ENCODE measurements at regions not wholly inside any gene's neighbourhood (a gene's known extent, or its start where the extent isn't known, plus 50 kb on each side); places are given as distances from the start of the nearest gene placed in this dataset.

DNA sequence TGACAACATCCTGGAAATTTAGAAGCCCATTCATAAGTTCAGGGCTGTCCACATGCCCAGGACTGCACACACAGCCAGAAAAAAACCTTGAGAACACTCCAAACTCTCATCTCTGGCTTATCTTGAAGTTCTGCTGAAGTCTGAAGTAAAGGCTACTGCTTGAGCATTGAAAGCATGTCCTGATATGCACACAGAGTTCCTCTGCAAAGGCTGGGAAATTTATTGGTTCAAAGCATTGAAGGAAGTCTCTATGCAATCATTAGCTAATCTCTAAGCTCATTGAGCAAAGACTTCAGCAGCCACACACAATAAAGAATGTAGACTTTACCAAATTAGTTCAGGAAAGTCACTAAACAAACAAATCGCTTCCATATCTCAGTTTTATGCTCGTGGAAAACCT, 162.0 kb upstream of the STT3B start (continued):
- TF ChIP-seq ZNF331 (CRISPR knock-in tag; IDR thresholded peaks at IDR 0.05) (no peak; the same call in 1 of the 2 replicates), TEAD2 (CRISPR knock-in tag; IDR thresholded peaks at IDR 0.05) (no peak), HNRNPL (IDR thresholded peaks at IDR 0.05; ENCODE audit: low read depth, low read length) (no peak), ZNF460 (CRISPR knock-in tag; IDR thresholded peaks at IDR 0.05; ENCODE audit: borderline replicate concordance) (no peak), ZNF224 (CRISPR knock-in tag; IDR thresholded peaks at IDR 0.05) (no peak), POLR2A (IDR thresholded peaks at IDR 0.05; ENCODE audit: insufficient read depth in 1 of 2, low read depth in 2 of 2, low read length in 2 of 2) (0 out of 4 replicates have a peak, but pooled peaks of 1 of the 2 experiments have one; percentile 23), HES4 (CRISPR knock-in tag; IDR thresholded peaks at IDR 0.05; ENCODE audit: borderline replicate concordance) (no peak), ZFP82 (CRISPR knock-in tag; IDR thresholded peaks at IDR 0.05; ENCODE audit: borderline replicate concordance) (no peak), RARG (CRISPR knock-in tag; IDR thresholded peaks at IDR 0.05; ENCODE audit: low read depth) (no peak), SATB2 (CRISPR knock-in tag; IDR thresholded peaks at IDR 0.05) (no peak), NFKB2 (CRISPR knock-in tag; IDR thresholded peaks at IDR 0.05; ENCODE audit: borderline replicate concordance) (no peak), ZSCAN9 (CRISPR knock-in tag; IDR thresholded peaks at IDR 0.05; ENCODE audit: borderline replicate concordance) (no peak), IRF2 (CRISPR knock-in tag; IDR thresholded peaks at IDR 0.05) (no peak), SMAD9 (CRISPR knock-in tag; IDR thresholded peaks at IDR 0.05) (0 out of 2 replicates have a peak, but pooled peaks have one; percentile 53), SETDB1 (CRISPR knock-in tag; IDR thresholded peaks at IDR 0.05; ENCODE audit: borderline replicate concordance) (no peak), ZNF383 (CRISPR knock-in tag; IDR thresholded peaks at IDR 0.05; ENCODE audit: borderline replicate concordance) (no peak), ZBTB3 (CRISPR knock-in tag; IDR thresholded peaks at IDR 0.05; ENCODE audit: borderline replicate concordance, low read depth) (no peak), ZNF354B (CRISPR knock-in tag; IDR thresholded peaks at IDR 0.05) (no peak), ZNF547 (CRISPR knock-in tag; IDR thresholded peaks at IDR 0.05) (no peak)
- TF ChIP-seq, protein P1, sequence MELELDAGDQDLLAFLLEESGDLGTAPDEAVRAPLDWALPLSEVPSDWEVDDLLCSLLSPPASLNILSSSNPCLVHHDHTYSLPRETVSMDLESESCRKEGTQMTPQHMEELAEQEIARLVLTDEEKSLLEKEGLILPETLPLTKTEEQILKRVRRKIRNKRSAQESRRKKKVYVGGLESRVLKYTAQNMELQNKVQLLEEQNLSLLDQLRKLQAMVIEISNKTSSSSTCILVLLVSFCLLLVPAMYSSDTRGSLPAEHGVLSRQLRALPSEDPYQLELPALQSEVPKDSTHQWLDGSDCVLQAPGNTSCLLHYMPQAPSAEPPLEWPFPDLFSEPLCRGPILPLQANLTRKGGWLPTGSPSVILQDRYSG (CRISPR knock-in tag; IDR thresholded peaks at IDR 0.05): no peak
- TF ChIP-seq, protein P2, sequence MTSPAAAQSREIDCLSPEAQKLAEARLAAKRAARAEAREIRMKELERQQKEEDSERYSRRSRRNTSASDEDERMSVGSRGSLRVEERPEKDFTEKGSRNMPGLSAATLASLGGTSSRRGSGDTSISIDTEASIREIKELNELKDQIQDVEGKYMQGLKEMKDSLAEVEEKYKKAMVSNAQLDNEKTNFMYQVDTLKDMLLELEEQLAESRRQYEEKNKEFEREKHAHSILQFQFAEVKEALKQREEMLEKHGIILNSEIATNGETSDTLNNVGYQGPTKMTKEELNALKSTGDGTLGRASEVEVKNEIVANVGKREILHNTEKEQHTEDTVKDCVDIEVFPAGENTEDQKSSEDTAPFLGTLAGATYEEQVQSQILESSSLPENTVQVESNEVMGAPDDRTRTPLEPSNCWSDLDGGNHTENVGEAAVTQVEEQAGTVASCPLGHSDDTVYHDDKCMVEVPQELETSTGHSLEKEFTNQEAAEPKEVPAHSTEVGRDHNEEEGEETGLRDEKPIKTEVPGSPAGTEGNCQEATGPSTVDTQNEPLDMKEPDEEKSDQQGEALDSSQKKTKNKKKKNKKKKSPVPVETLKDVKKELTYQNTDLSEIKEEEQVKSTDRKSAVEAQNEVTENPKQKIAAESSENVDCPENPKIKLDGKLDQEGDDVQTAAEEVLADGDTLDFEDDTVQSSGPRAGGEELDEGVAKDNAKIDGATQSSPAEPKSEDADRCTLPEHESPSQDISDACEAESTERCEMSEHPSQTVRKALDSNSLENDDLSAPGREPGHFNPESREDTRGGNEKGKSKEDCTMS (CRISPR knock-in tag; conservative IDR thresholded peaks at IDR 0.05): no peak
- TF ChIP-seq, protein P3, sequence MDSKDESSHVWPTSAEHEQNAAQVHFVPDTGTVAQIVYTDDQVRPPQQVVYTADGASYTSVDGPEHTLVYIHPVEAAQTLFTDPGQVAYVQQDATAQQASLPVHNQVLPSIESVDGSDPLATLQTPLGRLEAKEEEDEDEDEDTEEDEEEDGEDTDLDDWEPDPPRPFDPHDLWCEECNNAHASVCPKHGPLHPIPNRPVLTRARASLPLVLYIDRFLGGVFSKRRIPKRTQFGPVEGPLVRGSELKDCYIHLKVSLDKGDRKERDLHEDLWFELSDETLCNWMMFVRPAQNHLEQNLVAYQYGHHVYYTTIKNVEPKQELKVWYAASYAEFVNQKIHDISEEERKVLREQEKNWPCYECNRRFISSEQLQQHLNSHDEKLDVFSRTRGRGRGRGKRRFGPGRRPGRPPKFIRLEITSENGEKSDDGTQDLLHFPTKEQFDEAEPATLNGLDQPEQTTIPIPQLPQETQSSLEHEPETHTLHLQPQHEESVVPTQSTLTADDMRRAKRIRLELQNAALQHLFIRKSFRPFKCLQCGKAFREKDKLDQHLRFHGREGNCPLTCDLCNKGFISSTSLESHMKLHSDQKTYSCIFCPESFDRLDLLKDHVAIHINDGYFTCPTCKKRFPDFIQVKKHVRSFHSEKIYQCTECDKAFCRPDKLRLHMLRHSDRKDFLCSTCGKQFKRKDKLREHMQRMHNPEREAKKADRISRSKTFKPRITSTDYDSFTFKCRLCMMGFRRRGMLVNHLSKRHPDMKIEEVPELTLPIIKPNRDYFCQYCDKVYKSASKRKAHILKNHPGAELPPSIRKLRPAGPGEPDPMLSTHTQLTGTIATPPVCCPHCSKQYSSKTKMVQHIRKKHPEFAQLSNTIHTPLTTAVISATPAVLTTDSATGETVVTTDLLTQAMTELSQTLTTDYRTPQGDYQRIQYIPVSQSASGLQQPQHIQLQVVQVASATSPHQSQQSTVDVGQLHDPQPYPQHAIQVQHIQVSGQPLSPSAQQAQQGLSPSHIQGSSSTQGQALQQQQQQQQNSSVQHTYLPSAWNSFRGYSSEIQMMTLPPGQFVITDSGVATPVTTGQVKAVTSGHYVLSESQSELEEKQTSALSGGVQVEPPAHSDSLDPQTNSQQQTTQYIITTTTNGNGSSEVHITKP (CRISPR knock-in tag; IDR thresholded peaks at IDR 0.05; ENCODE audit: low read depth): no peak
- TF ChIP-seq, protein P4, sequence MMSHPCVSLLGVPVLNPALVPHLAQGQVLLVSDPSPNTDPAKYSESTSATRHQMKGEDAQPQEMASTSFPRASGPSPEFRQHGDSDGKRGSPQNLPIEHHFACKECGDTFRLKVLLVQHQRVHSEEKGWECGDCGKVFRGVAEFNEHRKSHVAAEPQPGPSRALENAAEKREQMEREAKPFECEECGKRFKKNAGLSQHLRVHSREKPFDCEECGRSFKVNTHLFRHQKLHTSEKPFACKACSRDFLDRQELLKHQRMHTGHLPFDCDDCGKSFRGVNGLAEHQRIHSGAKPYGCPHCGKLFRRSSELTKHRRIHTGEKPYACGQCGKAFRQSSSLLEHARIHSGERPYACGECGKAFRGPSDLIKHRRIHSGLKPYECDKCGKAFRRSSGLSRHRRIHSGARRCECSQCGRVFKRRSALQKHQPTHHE (CRISPR knock-in tag; IDR thresholded peaks at IDR 0.05; ENCODE audit: borderline replicate concordance): no peak

Data from HepG2 (cell line).